ENCODE measurements at regions not wholly inside any gene's neighbourhood (a gene's known extent, or its start where the extent isn't known, plus 50 kb on each side); places are given as distances from the start of the nearest gene placed in this dataset.
"Not testable (repeated sequence)": the region's sequence is repeated elsewhere in the genome, so short reads cannot be mapped to it uniquely, and the experiment has no call there.

GRCh38 chr7:68231011-68231410, 1234.4 kb downstream of the TYW1 start:
- H2BK5ac ChIP-seq (ENCODE audit: low read depth, low read length); H3K4ac ChIP-seq (replicated peaks; ENCODE audit: insufficient read length, low read depth, low read length); H2BK12ac ChIP-seq (ENCODE audit: low read depth, low read length); H4K5ac ChIP-seq (ENCODE audit: insufficient read length, low read depth, low read length); H2BK15ac ChIP-seq (ENCODE audit: low read length); H2BK20ac ChIP-seq (ENCODE audit: low read length); H2BK120ac ChIP-seq (replicated peaks; ENCODE audit: low read depth, low read length); H3K36me3 ChIP-seq (ENCODE audit: control insufficient read depth in 2 of 4, insufficient read depth in 4 of 4, low read length in 3 of 4); CTCF ChIA-PET (ENCODE audit: partially characterized antibody); DNase-seq (ENCODE audit: low read depth in 1 of 2, low spot score in 2 of 2); H3K23me2 ChIP-seq (ENCODE audit: low read depth, low read length); H3K4me1 ChIP-seq (replicated peaks in 1 of 4; ENCODE audit: control insufficient read depth in 3 of 4, insufficient read depth in 4 of 4, low read length in 3 of 4); H3K56ac ChIP-seq (replicated peaks; ENCODE audit: insufficient read length, low read depth, low read length); FAIRE-seq; H4K20me1 ChIP-seq (replicated peaks in 1 of 2; ENCODE audit: control insufficient read depth in 1 of 2, insufficient read depth in 2 of 2, low read length in 2 of 2); POLR2A ChIA-PET (ENCODE audit: partially characterized antibody); H2AK5ac ChIP-seq (ENCODE audit: low read depth, low read length); H3K79me1 ChIP-seq (ENCODE audit: low read depth, low read length); H3K27ac ChIP-seq (ENCODE audit: low read depth, low read length); H3K9me3 ChIP-seq (ENCODE audit: insufficient read depth in 2 of 2, low read depth in 1 of 2, low read length in 1 of 2); H3K18ac ChIP-seq (ENCODE audit: extremely low read depth, low read length); H2AFZ ChIP-seq (ENCODE audit: low read length); H3K27me3 ChIP-seq (replicated peaks in 1 of 4; ENCODE audit: control insufficient read depth in 3 of 4, extremely low read depth in 1 of 4, insufficient read depth in 3 of 4, low read length in 3 of 4); H3K9ac ChIP-seq (replicated peaks in 1 of 4; ENCODE audit: extremely low read depth in 1 of 4, low read depth in 3 of 4, low read length in 3 of 4); H3K4me3 ChIP-seq (ENCODE audit: extremely low read depth in 1 of 4, insufficient read depth in 2 of 4, low read depth in 3 of 4, low read length in 4 of 4); H4K91ac ChIP-seq (replicated peaks; ENCODE audit: insufficient read length, low read length); H3K14ac ChIP-seq (ENCODE audit: insufficient read length); H4K8ac ChIP-seq (ENCODE audit: extremely low read depth, insufficient read depth, low read length); H3K23ac ChIP-seq (ENCODE audit: insufficient read length); H3K4me2 ChIP-seq (ENCODE audit: insufficient read depth in 1 of 2, low read depth in 2 of 2, low read length in 2 of 2); H3K79me2 ChIP-seq (ENCODE audit: control insufficient read depth in 1 of 2, insufficient read depth in 2 of 2, low read length in 2 of 2): not testable (repeated sequence)
- no CpG with 5 or more reads among the region's 28 CpGs for WGBS, 2 experiments (ENCODE audit: extremely low coverage in 1 of 2, insufficient coverage in 1 of 2, insufficient read length in 1 of 2, insufficient replicate concordance in 2 of 2, low coverage in 1 of 2, low lambda C conversion rate in 2 of 2, missing lambda C conversion rate in 1 of 2)

All from H1 (cell line).